ENCODE measurements at regions not wholly inside any gene's neighbourhood (a gene's known extent, or its start where the extent isn't known, plus 50 kb on each side); places are given as distances from the start of the nearest gene placed in this dataset.

DNA sequence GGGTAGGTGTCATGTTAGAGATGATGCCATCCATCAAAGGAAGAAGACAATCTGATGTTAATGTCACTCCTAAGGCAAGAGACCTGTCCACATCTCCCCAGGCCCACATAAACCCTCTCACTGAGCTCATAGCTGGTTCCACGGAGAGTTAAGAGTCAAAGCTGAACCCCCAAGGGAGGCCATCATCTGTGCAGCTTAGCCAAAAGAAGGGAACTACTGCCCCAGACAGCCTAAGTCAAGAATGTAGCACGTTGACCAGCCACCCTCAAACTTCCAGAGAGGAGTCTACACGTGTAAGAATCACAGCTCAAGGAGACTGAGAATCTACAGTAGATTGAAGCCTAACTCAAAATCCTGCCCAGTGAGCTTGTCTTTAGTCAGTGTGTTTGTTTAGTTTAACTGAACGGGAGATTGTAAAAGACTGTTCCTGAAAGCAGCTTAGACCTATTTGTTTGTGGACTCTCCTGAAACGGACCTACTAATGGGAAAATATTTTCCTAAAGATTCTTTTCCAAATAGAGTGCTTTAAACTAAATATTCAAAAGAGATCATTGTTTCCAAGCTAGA, 192.7 kb upstream of the NFE2L3 start:
- TF ChIP-seq, protein P1, sequence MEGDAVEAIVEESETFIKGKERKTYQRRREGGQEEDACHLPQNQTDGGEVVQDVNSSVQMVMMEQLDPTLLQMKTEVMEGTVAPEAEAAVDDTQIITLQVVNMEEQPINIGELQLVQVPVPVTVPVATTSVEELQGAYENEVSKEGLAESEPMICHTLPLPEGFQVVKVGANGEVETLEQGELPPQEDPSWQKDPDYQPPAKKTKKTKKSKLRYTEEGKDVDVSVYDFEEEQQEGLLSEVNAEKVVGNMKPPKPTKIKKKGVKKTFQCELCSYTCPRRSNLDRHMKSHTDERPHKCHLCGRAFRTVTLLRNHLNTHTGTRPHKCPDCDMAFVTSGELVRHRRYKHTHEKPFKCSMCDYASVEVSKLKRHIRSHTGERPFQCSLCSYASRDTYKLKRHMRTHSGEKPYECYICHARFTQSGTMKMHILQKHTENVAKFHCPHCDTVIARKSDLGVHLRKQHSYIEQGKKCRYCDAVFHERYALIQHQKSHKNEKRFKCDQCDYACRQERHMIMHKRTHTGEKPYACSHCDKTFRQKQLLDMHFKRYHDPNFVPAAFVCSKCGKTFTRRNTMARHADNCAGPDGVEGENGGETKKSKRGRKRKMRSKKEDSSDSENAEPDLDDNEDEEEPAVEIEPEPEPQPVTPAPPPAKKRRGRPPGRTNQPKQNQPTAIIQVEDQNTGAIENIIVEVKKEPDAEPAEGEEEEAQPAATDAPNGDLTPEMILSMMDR (IDR thresholded peaks at IDR 0.05; ENCODE audit: control extremely low read depth, extremely low read depth, low read depth, missing control alignments): no peak
- ChIA-PET POLR2A (no interaction called here), CTCF (interaction anchor here (0.7 to 1.5 kb wide), 7 partner anchors 9 to 406 kb away, joined by 3 to 5 read pairs (median 4); no protein-coding TSS in a partner anchor)
- DNase-seq (ENCODE audit: extremely low spot score): no peak

DNA sequence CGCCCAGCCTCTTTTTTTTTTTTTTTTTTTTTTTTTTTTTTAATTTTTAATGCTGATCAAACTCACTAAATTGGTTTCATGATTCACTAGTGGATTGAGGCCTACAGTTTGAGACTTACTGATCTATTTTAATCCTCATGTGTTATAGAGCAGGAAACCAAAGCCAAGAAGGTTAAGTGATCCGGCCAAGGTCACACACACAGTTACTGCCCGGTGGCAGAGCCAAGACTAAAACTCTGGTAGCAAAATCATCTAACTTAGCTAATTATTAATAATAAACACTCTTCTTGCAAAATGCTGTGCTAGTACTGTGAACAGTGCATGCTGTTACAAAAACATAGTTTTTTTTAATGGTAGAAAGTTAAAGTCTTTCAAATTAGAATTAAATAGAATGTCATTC, 188.3 kb upstream of the NFE2L3 start:
- ChIA-PET CTCF (interaction anchor here (1.5 kb wide), 1 partner anchor 8 kb away, joined by 4 read pairs; no protein-coding TSS in a partner anchor), POLR2A (no interaction called here)
- TF ChIP-seq, protein P1 (IDR thresholded peaks at IDR 0.05; ENCODE audit: control extremely low read depth, extremely low read depth, low read depth, missing control alignments): no peak
- DNase-seq (ENCODE audit: extremely low spot score): no peak

DNA sequence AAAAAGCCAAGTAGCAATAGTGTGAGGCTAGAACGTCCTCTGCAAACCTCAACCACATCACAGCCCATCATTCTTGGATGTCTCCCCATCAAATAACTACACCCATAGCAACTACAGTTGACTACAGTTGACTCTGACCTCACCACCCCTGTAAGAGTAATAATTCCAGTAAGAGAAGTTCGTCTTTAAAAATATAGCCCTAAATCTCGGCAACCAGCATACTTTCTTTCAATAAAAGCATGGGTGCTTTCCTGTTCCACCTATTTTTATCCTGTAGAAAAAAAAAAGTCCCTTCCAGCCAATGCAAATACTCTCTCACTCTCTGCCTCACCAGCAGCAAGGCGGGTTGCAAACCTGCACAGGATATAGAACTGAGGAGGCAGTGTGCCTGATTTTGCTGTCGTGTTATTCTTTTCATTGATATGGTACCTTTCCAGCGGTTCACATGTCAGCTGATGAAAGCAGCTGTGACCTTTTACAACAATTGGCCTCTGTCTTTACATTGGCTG, 187.5 kb upstream of the NFE2L3 start:
- TF ChIP-seq, protein P1 (IDR thresholded peaks at IDR 0.05; ENCODE audit: control extremely low read depth, extremely low read depth, low read depth, missing control alignments): no peak
- CTCF ChIA-PET: interaction anchor here (1.0 to 1.7 kb wide), 4 partner anchors 9 to 70 kb away, joined by 3 to 5 read pairs (median 4); no protein-coding TSS in a partner anchor
- POLR2A ChIA-PET: no interaction called here
- DNase-seq (ENCODE audit: extremely low spot score): peak; percentile 35

DNA sequence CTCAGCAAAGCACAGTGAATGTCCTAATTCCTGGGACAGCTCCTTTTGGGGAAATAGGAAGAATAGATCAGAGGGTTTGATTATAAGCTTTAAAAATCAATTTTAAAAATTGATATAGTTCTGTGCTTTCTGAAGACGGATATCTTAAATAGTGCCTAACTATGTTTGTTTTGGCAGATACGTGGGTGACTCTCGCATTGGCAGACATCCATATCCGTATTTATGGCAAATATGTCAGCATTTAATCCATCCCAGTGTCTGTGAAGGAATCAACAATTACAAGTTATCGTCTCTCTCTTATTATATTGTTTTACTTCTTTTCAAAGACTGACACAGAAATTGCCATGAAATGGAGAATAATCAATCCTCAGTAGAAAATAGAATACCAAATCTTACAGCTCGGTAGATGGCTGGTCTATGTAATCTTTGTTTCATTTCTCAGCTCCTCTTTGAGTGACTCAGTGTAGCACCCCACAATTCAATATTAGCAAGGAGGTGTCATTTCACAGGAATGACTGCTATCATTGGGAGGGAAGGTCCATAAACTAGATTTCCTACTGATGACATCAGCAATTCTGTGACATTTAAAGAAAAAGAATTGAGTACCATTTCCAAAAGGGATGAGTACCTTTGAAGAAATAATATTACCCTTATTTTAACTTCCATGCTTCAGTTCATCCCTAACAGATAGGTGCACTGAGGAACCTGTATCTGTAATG, 186.4 kb upstream of the NFE2L3 start:
- ChIA-PET CTCF (interaction anchor here (1.0 to 1.7 kb wide), 3 partner anchors 19 to 71 kb away, joined by 3 to 5 read pairs (median 4); no protein-coding TSS in a partner anchor), POLR2A (no interaction called here)
- TF ChIP-seq, protein P1 (IDR thresholded peaks at IDR 0.05; ENCODE audit: control extremely low read depth, extremely low read depth, low read depth, missing control alignments): no peak
- DNase-seq (ENCODE audit: extremely low spot score): no peak

DNA sequence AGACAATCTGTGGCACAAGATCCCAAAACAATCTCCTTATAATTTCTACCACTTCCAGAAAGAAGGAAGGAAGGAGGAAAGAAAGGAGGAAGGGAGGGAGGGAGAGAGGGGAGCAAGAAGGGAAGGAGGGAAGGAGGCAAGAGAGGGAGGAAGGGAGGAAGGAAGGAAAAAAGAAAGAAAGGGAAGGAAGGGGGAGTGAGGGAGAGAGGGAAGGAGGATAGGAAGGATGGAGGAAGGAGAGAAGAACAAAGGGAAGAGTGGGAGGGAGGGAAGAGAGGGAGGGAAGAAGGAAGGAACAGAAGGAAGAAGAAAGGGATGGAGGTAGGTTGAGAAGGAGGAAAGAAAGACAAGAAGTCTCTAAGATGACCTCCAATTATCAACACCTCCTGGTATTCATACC, 185.5 kb upstream of the NFE2L3 start:
- no peak for DNase-seq (ENCODE audit: extremely low spot score)
- ChIA-PET POLR2A (interaction anchor here (1.0 kb wide), 1 partner anchor 104 kb away, joined by 3 read pairs; no protein-coding TSS in a partner anchor), CTCF (interaction anchor here (3.3 kb wide), 1 partner anchor 71 kb away, joined by 15 read pairs; no protein-coding TSS in a partner anchor)
- TF ChIP-seq, protein P1 (IDR thresholded peaks at IDR 0.05; ENCODE audit: control extremely low read depth, extremely low read depth, low read depth, missing control alignments): no peak

Data from GM10248 (cell line).